Body of pancreas (tissue), 4 donors: ENCODE measurements at regions not wholly inside any gene's neighbourhood (a gene's known extent, or its start where the extent isn't known, plus 50 kb on each side); places are given as distances from the start of the nearest gene placed in this dataset.
"Not testable (repeated sequence)": the region's sequence is repeated elsewhere in the genome, so short reads cannot be mapped to it uniquely, and the experiment has no call there.

Experiments used
- POLR2A ChIP-seq, 3 donors: fragments of 450-650 bp; IDR thresholded peaks; one replicate each; pipeline ENCODE4 v1.6.1; 2016; ENCODE audit warnings: antibody characterized with exemption in 3 of 3, mild to moderate bottlenecking in 2 of 3
- TF ChIP-seq, protein P1 (sequence below), 7 experiments: fragments of 450-650 bp in 4 of 7; fragments of 200-600 bp in 3 of 7; sonication (generic) in 3 of 7; IDR thresholded peaks; one replicate each; pipeline ENCODE4 v1.5.1; 2016 to 2019; ENCODE audit warnings: antibody characterized with exemption in 7 of 7

GRCh38 chr7:76901944-76902710 lies 130.0 kb downstream of the SPDYE17 start:
- TF ChIP-seq, protein P1, sequence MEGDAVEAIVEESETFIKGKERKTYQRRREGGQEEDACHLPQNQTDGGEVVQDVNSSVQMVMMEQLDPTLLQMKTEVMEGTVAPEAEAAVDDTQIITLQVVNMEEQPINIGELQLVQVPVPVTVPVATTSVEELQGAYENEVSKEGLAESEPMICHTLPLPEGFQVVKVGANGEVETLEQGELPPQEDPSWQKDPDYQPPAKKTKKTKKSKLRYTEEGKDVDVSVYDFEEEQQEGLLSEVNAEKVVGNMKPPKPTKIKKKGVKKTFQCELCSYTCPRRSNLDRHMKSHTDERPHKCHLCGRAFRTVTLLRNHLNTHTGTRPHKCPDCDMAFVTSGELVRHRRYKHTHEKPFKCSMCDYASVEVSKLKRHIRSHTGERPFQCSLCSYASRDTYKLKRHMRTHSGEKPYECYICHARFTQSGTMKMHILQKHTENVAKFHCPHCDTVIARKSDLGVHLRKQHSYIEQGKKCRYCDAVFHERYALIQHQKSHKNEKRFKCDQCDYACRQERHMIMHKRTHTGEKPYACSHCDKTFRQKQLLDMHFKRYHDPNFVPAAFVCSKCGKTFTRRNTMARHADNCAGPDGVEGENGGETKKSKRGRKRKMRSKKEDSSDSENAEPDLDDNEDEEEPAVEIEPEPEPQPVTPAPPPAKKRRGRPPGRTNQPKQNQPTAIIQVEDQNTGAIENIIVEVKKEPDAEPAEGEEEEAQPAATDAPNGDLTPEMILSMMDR (IDR thresholded peaks at IDR 0.05) = not testable (repeated sequence)
- not testable (repeated sequence) for TF ChIP-seq POLR2A (IDR thresholded peaks at IDR 0.05)
